Astrocyte (in vitro differentiated cells and primary cell): ENCODE measurements at regions not wholly inside any gene's neighbourhood (a gene's known extent, or its start where the extent isn't known, plus 50 kb on each side); places are given as distances from the start of the nearest gene placed in this dataset.

Source experiments
- DNase-seq: peaks from one replicate; pipeline ENCODE4 v3.0.0-alpha.2; 2010; ENCODE audit warnings: low read depth
- FAIRE-seq: peaks from 2 replicates; lab custom pipeline; 2011; peaks lifted over from hg19 to GRCh38; lab: Jason Lieb, UNC
- H2AFZ ChIP-seq: 2 replicates; pipeline ENCODE4 v1.6.0; 2012; ENCODE audit warnings: low read depth, low read length, inconsistent platforms
- H3K27ac ChIP-seq: 2 replicates; pipeline ENCODE4 v1.5.1; 2011; ENCODE audit warnings: low read depth, low read length, inconsistent platforms
- H3K27me3 ChIP-seq: 2 replicates; pipeline ENCODE4 v1.6.0; 2011; ENCODE audit warnings: low read length, inconsistent platforms; ENCODE audit not compliant: insufficient read depth
- H3K36me3 ChIP-seq: 2 replicates; pipeline ENCODE4 v1.5.1; 2011; ENCODE audit warnings: low read length, inconsistent platforms; ENCODE audit not compliant: insufficient read depth
- H3K4me1 ChIP-seq: 2 replicates; pipeline ENCODE4 v1.5.1; 2011; ENCODE audit warnings: low read length, inconsistent platforms; ENCODE audit not compliant: insufficient read depth
- H3K4me2 ChIP-seq: 2 replicates; pipeline ENCODE4 v1.6.0; 2012; ENCODE audit warnings: low read length, inconsistent platforms
- H3K4me3 ChIP-seq: 2 replicates; pipeline ENCODE4 v1.5.1; 2011; ENCODE audit warnings: low read depth, mild to moderate bottlenecking, low read length, inconsistent platforms; ENCODE audit not compliant: insufficient read depth
- H3K79me2 ChIP-seq: 2 replicates; pipeline ENCODE4 v1.6.0; 2012; ENCODE audit warnings: mild to moderate bottlenecking, low read length, inconsistent platforms; ENCODE audit not compliant: insufficient read depth
- H3K9ac ChIP-seq: 2 replicates; pipeline ENCODE4 v1.6.0; 2012; ENCODE audit warnings: mild to moderate bottlenecking, low read length, inconsistent platforms
- H3K9me3 ChIP-seq: 2 replicates; pipeline ENCODE4 v1.5.1; 2012; ENCODE audit warnings: low read depth, mild to moderate bottlenecking, low read length, inconsistent platforms; ENCODE audit not compliant: insufficient read depth
- H4K20me1 ChIP-seq: 2 replicates; pipeline ENCODE4 v1.6.0; 2012; ENCODE audit warnings: low read length, inconsistent platforms; ENCODE audit not compliant: insufficient read depth
- H3K27ac Mint-ChIP-seq: one replicate; pipeline ENCODE4 v1.8.0; 2021; ENCODE audit warnings: mild to moderate bottlenecking, mixed read lengths; ENCODE audit not compliant: unreplicated experiment
- H3K27me3 Mint-ChIP-seq: one replicate; pipeline ENCODE4 v1.8.0; 2021; ENCODE audit warnings: low read depth, mixed read lengths; ENCODE audit not compliant: unreplicated experiment
- H3K36me3 Mint-ChIP-seq: one replicate; pipeline ENCODE4 v1.8.0; 2021; ENCODE audit warnings: low read depth, mixed read lengths; ENCODE audit not compliant: unreplicated experiment
- H3K4me1 Mint-ChIP-seq: one replicate; pipeline ENCODE4 v1.8.0; 2021; ENCODE audit warnings: low read depth, mixed read lengths; ENCODE audit not compliant: unreplicated experiment
- H3K4me3 Mint-ChIP-seq: one replicate; pipeline ENCODE4 v1.8.0; 2021; ENCODE audit warnings: mild to moderate bottlenecking, moderate library complexity, mixed read lengths; ENCODE audit not compliant: unreplicated experiment
- H3K9me3 Mint-ChIP-seq: one replicate; pipeline ENCODE4 v1.8.0; 2021; ENCODE audit warnings: mild to moderate bottlenecking, mixed read lengths; ENCODE audit not compliant: unreplicated experiment
- EZH2 ChIP-seq: IDR thresholded peaks from 2 replicates; pipeline ENCODE4 v1.6.1; 2012; ENCODE audit warnings: mild to moderate bottlenecking, low read length, inconsistent platforms; ENCODE audit not compliant: insufficient read depth
- TF ChIP-seq, protein P1 (sequence below): IDR thresholded peaks from 2 replicates; pipeline ENCODE4 v1.5.1; 2011; ENCODE audit warnings: low read depth, mild to moderate bottlenecking, inconsistent platforms, low read length, moderate library complexity; ENCODE audit not compliant: insufficient read depth

DNA sequence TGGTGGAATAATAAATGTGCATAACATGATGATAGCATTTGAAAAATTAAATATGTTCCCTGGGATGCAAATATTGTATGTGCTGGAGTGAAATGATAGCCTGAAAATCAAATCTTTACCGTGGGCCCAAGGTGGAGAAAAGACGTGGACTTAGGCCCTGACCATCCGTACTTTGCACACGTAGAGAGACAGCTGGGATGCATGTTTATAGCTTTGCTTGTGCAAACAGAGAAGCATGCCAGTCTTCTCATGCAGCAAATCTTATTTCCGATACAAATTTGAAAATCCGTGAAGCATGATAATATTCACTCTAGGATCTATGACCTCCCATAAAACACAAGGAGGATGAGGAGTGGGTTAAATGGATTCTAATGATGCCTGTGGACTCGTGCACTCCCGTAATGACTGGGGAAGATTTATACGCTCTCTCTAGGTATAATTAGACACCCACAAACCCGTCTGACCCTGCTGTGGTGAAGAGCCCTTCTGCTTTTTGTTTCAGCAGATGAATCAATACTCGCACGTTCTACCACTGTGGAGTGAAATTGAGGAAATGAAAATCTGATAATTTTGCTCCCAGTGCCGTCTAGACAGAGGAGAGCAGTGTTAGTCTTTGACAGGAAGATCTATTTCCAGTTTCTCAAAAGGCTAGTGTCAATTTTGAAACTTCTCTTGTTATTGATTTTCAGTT, 810.3 kb upstream of the SALL3 start:
- Histone ChIP-seq H3K4me3 (no peak overlapping the region), H3K9me3 (peaks cover 3% of the 10 kb centered on the region), H3K79me2 (no peaks in the 10 kb centered on the region), H4K20me1 (no peaks in the 10 kb centered on the region), H3K27ac (no peak overlapping the region), H3K4me2 (no peak overlapping the region), H3K27me3 (no peaks in the 10 kb centered on the region), H3K4me1 (no peaks in the 10 kb centered on the region), H2AFZ (no peak overlapping the region), H3K9ac (no peak overlapping the region), H3K36me3 (no peaks in the 10 kb centered on the region)
- DNase-seq (no peak), FAIRE-seq (no peak)
- Mint-ChIP-seq H3K27me3 (no peaks in the 10 kb centered on the region), H3K4me1 (no peaks in the 10 kb centered on the region), H3K9me3 (peaks cover 11% of the 10 kb centered on the region), H3K36me3 (no peaks in the 10 kb centered on the region), H3K4me3 (no peak overlapping the region), H3K27ac (no peak overlapping the region)
- TF ChIP-seq, protein P1, sequence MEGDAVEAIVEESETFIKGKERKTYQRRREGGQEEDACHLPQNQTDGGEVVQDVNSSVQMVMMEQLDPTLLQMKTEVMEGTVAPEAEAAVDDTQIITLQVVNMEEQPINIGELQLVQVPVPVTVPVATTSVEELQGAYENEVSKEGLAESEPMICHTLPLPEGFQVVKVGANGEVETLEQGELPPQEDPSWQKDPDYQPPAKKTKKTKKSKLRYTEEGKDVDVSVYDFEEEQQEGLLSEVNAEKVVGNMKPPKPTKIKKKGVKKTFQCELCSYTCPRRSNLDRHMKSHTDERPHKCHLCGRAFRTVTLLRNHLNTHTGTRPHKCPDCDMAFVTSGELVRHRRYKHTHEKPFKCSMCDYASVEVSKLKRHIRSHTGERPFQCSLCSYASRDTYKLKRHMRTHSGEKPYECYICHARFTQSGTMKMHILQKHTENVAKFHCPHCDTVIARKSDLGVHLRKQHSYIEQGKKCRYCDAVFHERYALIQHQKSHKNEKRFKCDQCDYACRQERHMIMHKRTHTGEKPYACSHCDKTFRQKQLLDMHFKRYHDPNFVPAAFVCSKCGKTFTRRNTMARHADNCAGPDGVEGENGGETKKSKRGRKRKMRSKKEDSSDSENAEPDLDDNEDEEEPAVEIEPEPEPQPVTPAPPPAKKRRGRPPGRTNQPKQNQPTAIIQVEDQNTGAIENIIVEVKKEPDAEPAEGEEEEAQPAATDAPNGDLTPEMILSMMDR = no peak
- no peak for TF ChIP-seq EZH2

DNA sequence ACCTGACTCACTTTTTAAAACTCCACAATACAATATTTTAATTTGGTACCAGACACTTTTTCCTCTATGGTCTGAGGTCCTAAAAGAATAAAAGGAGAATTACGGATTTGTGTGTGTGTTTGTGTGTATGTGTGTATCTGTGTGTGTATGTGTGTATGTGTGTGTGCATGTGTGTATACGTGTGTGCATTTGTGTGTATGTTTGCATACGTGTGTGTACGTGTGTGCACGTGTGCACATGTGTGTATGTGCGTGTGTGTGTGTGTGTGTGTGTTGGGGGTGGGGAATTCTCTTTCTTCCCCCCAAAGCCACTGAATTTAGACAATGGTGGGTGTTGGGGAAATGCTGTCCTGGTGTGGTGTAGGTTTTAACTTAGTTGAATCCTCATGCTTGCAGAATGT, 807.7 kb upstream of the SALL3 start:
- H3K9ac ChIP-seq = no peak overlapping the region
- Mint-ChIP-seq H3K9me3 (peaks cover 5% of the 10 kb centered on the region), H3K27me3 (no peaks in the 10 kb centered on the region), H3K27ac (no peak overlapping the region), H3K36me3 (no peaks in the 10 kb centered on the region), H3K4me1 (no peaks in the 10 kb centered on the region), H3K4me3 (no peak overlapping the region)
- no peak overlapping the region for H3K27ac ChIP-seq
- H3K27me3 ChIP-seq = no peaks in the 10 kb centered on the region
- H3K36me3 ChIP-seq = no peaks in the 10 kb centered on the region
- no peaks in the 10 kb centered on the region for H3K4me1 ChIP-seq
- H4K20me1 ChIP-seq = no peaks in the 10 kb centered on the region
- DNase-seq (no peak), FAIRE-seq (no peak)
- TF ChIP-seq, protein P1 = no peak
- no peak for TF ChIP-seq EZH2
- no peak overlapping the region for H2AFZ ChIP-seq
- H3K79me2 ChIP-seq = no peaks in the 10 kb centered on the region
- no peak overlapping the region for H3K4me2 ChIP-seq
- peaks cover 3% of the 10 kb centered on the region for H3K9me3 ChIP-seq
- H3K4me3 ChIP-seq = no peak overlapping the region

DNA sequence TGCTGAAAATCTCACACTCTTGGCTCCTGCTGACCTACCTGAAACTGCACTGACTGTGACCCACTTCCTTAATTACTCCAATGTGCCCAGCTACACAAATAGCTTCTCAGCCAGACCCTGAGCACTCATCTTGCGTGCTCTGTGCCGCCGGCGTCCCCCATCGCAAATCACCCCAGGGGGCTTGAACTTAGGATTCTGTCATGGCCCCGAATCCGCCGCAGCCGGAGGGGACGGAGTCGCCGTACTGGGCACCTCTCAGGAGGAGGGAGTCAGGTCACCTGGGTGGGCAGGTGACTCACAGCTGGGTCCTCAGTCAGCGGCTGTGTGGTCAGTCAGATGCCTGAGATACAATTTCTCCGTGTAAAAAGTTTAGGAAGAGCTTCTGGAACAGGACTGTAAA, 804.9 kb upstream of the SALL3 start:
- H3K9me3 ChIP-seq = peaks cover 7% of the 10 kb centered on the region
- H3K27ac ChIP-seq = no peak overlapping the region
- no peak overlapping the region for H3K4me3 Mint-ChIP-seq
- FAIRE-seq (no peak), DNase-seq (no peak)
- no peaks in the 10 kb centered on the region for H3K79me2 ChIP-seq
- peaks cover 2% of the 10 kb centered on the region for H3K9me3 Mint-ChIP-seq
- no peaks in the 10 kb centered on the region for H3K4me1 ChIP-seq
- H3K36me3 Mint-ChIP-seq = no peaks in the 10 kb centered on the region
- H4K20me1 ChIP-seq = no peaks in the 10 kb centered on the region
- no peaks in the 10 kb centered on the region for H3K4me1 Mint-ChIP-seq
- H3K27me3 ChIP-seq = no peaks in the 10 kb centered on the region
- no peak overlapping the region for H3K4me3 ChIP-seq
- TF ChIP-seq, protein P1 = no peak
- no peak for TF ChIP-seq EZH2
- H3K9ac ChIP-seq = no peak overlapping the region
- no peak overlapping the region for H2AFZ ChIP-seq
- H3K27ac Mint-ChIP-seq = no peak overlapping the region
- H3K4me2 ChIP-seq = no peak overlapping the region
- no peaks in the 10 kb centered on the region for H3K36me3 ChIP-seq
- H3K27me3 Mint-ChIP-seq = no peaks in the 10 kb centered on the region
